Endothelial cell of umbilical vein (primary cell): ENCODE measurements at regions not wholly inside any gene's neighbourhood (a gene's known extent, or its start where the extent isn't known, plus 50 kb on each side); places are given as distances from the start of the nearest gene placed in this dataset.

ENCODE experiments used
- BruUV-seq: library from RNA; stranded (reverse); fragments of 400-500 nt; replicated peaks from 2 replicates; lab custom pipeline; 2021; lab: Mats Ljungman, UMichigan
- CTCF ChIA-PET: fragments of 300-600, 350-600 bp; sonication (Branson Sonifier 250); formaldehyde crosslinking; loops from one replicate; lab custom pipeline; 2021; ENCODE audit warnings: antibody characterized with exemption, inconsistent platforms; lab: Charles Lee
- POLR2A ChIA-PET: fragments of 300-600, 350-600 bp; sonication (Branson Sonifier 250); formaldehyde crosslinking; loops from one replicate; lab custom pipeline; 2021; ENCODE audit warnings: antibody characterized with exemption, inconsistent platforms; lab: Charles Lee
- DNase-seq: peaks from one replicate; pipeline ENCODE4 v3.0.0-alpha.2; 2011; ENCODE audit warnings: low read depth, low spot score
- FAIRE-seq: peaks from 2 replicates; lab custom pipeline; 2011; peaks lifted over from hg19 to GRCh38; lab: Jason Lieb, UNC
- H2AFZ ChIP-seq: 2 replicates; pipeline ENCODE4 v1.6.0; 2012; ENCODE audit warnings: low read depth, low read length, control low read depth, inconsistent platforms
- H3K27ac ChIP-seq: 2 replicates; pipeline ENCODE4 v1.5.1; 2011; ENCODE audit warnings: low read depth, mild to moderate bottlenecking, control low read depth, low read length, moderate library complexity; ENCODE audit not compliant: insufficient read depth
- H3K27me3 ChIP-seq, 2 experiments: 2 replicates each; pipeline versions ENCODE4 v1.6.0 to v1.6.1; 2011; ENCODE audit warnings: low read length in 2 of 2, mixed read lengths in 1 of 2; ENCODE audit not compliant: control insufficient read depth in 2 of 2, insufficient read depth in 2 of 2
- H3K36me3 ChIP-seq, 2 experiments: 2 replicates in 1 of 2; 3 replicates in 1 of 2; pipeline ENCODE4 v1.5.1; 2011; ENCODE audit warnings: low read length in 2 of 2, mild to moderate bottlenecking in 1 of 2, moderate library complexity in 1 of 2; ENCODE audit not compliant: control insufficient read depth in 2 of 2, insufficient read depth in 2 of 2; ENCODE audit errors: extremely low read depth in 1 of 2
- H3K4me1 ChIP-seq: 3 replicates; pipeline ENCODE4 v1.5.1; 2011; ENCODE audit warnings: mild to moderate bottlenecking, low read length; ENCODE audit not compliant: control insufficient read depth, insufficient read depth; ENCODE audit errors: extremely low read depth
- H3K4me2 ChIP-seq: 2 replicates; pipeline ENCODE4 v1.6.1; 2011; ENCODE audit warnings: low read length, control low read depth, mixed read lengths; ENCODE audit not compliant: insufficient read depth
- H3K4me3 ChIP-seq, 3 experiments: fragments of 200-600 bp in 1 of 3; sonication (generic), shearing (Covaris generic) in 1 of 3; replicated peaks in 1 of 3; 2 replicates each; pipeline ENCODE4 v1.5.1; 2011 to 2016; ENCODE audit warnings: control low read depth in 3 of 3, low read length in 3 of 3, mild to moderate bottlenecking in 2 of 3, inconsistent platforms in 1 of 3, low read depth in 1 of 3, moderate library complexity in 1 of 3; ENCODE audit not compliant: insufficient read depth in 1 of 3
- H3K79me2 ChIP-seq: 2 replicates; pipeline ENCODE4 v1.6.0; 2012; ENCODE audit warnings: low read length, inconsistent platforms; ENCODE audit not compliant: control insufficient read depth, insufficient read depth
- H3K9ac ChIP-seq: replicated peaks from 2 replicates; pipeline ENCODE3; 2011; ENCODE audit warnings: low read length, control low read depth; ENCODE audit not compliant: insufficient read depth; ENCODE audit errors: extremely low read depth
- H3K9me1 ChIP-seq: replicated peaks from 3 replicates; pipeline ENCODE4 v1.6.0; 2011; ENCODE audit warnings: mild to moderate bottlenecking, low read length; ENCODE audit not compliant: control insufficient read depth, insufficient read depth; ENCODE audit errors: extremely low read depth
- H3K9me3 ChIP-seq: replicated peaks from 2 replicates; pipeline ENCODE4 v1.5.1; 2012; ENCODE audit warnings: low read length, inconsistent platforms; ENCODE audit not compliant: control insufficient read depth, insufficient read depth
- H4K20me1 ChIP-seq: replicated peaks from 2 replicates; pipeline ENCODE3; 2011; ENCODE audit warnings: mild to moderate bottlenecking, low read length; ENCODE audit not compliant: control insufficient read depth, insufficient read depth; ENCODE audit errors: extremely low read depth
- EZH2 ChIP-seq: IDR thresholded peaks from 2 replicates; pipeline ENCODE4 v1.6.1; 2012; ENCODE audit warnings: borderline replicate concordance, low read depth, mild to moderate bottlenecking, moderate library complexity, low read length, inconsistent platforms; ENCODE audit not compliant: severe bottlenecking
- FOS ChIP-seq: IDR thresholded peaks from 2 replicates; pipeline ENCODE4 v1.6.1; 2011; ENCODE audit warnings: mild to moderate bottlenecking, low read length, moderate library complexity, borderline replicate concordance; ENCODE audit not compliant: insufficient read depth
- GATA2 ChIP-seq: IDR thresholded peaks from 2 replicates; pipeline ENCODE4 v1.7.0; 2011; ENCODE audit warnings: low read depth, mild to moderate bottlenecking, moderate library complexity, mixed read lengths, low read length; ENCODE audit not compliant: insufficient read length, insufficient read depth
- JUN ChIP-seq: IDR thresholded peaks from 2 replicates; pipeline ENCODE4 v1.6.1; 2011; ENCODE audit warnings: borderline replicate concordance, low read depth; ENCODE audit not compliant: insufficient read length, insufficient read depth
- MAX ChIP-seq: IDR thresholded peaks from 2 replicates; pipeline ENCODE4 v1.6.1; 2011; ENCODE audit not compliant: insufficient read depth, insufficient read length
- MYC ChIP-seq: IDR thresholded peaks from one replicate; pipeline ENCODE4 v1.6.1; 2011; ENCODE audit warnings: mild to moderate bottlenecking, low read depth, low read length
- POLR2A ChIP-seq: IDR thresholded peaks from 2 replicates; pipeline ENCODE4 v1.6.1; 2012; ENCODE audit warnings: low read depth, mild to moderate bottlenecking, control low read depth, low read length
- POLR2AphosphoS5 ChIP-seq: IDR thresholded peaks from 2 replicates; pipeline ENCODE4 v1.6.1; 2012; ENCODE audit warnings: low read depth, mild to moderate bottlenecking, control low read depth, low read length, moderate library complexity; ENCODE audit not compliant: insufficient read depth
- dilution Hi-C: fragments of 300-500 bp; cut with MboI; formaldehyde crosslinking; loops from one replicate; pipeline ENCODE4 v1.15.0; 2019; ENCODE audit warnings: low sequenced_read_pairs; ENCODE audit not compliant: extremely low pct_ligation_motif_present
- intact Hi-C: fragments of 100-400 bp; cut with micrococcal nuclease; formaldehyde crosslinking; loops from one replicate; pipeline ENCODE4 v1.10.0; 2022
- TF ChIP-seq, protein P1 (sequence below), 2 donors: IDR thresholded peaks; 1 replicate in 1 of 2; 2 replicates in 1 of 2; pipeline ENCODE4 v1.5.1; 2011; ENCODE audit warnings: low read length in 2 of 2, mild to moderate bottlenecking in 2 of 2, moderate library complexity in 2 of 2, control low read depth in 1 of 2, inconsistent platforms in 1 of 2, low read depth in 1 of 2; ENCODE audit not compliant: insufficient read depth in 1 of 2; ENCODE audit errors: extremely low read depth in 1 of 2

DNA sequence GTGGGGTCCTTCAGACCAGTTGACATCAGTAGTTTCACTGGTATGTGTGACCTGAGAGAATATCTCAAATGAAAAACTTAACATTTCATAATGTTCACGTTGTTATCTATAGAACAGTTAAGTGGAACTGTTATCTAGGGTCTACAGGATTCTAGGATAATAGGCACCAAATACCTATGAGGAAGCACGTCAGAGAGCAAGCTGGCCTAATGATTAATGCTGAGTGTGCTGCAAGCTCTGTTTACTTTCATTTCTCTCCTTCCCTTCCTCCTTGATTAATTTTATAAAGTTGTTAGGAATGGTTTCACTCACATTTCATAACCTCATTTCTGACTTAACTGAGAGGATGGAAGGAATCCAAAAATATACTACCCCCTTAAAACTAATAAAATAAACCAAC lies 362.5 kb upstream of the ZNF717 start:
- TF ChIP-seq POLR2AphosphoS5 (no peak), FOS (no peak), JUN (no peak), MYC (no peak), POLR2A (no peak), GATA2 (no peak), MAX (no peak), EZH2 (no peak)
- TF ChIP-seq, protein P1, sequence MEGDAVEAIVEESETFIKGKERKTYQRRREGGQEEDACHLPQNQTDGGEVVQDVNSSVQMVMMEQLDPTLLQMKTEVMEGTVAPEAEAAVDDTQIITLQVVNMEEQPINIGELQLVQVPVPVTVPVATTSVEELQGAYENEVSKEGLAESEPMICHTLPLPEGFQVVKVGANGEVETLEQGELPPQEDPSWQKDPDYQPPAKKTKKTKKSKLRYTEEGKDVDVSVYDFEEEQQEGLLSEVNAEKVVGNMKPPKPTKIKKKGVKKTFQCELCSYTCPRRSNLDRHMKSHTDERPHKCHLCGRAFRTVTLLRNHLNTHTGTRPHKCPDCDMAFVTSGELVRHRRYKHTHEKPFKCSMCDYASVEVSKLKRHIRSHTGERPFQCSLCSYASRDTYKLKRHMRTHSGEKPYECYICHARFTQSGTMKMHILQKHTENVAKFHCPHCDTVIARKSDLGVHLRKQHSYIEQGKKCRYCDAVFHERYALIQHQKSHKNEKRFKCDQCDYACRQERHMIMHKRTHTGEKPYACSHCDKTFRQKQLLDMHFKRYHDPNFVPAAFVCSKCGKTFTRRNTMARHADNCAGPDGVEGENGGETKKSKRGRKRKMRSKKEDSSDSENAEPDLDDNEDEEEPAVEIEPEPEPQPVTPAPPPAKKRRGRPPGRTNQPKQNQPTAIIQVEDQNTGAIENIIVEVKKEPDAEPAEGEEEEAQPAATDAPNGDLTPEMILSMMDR (IDR thresholded peaks at IDR 0.05; ENCODE audit: extremely low read depth in 1 of 2, insufficient read depth in 1 of 2, low read depth in 1 of 2, low read length in 2 of 2): no peak
- BruUV-seq: no TSS peak
- Histone ChIP-seq H3K27ac (no peak overlapping the region), H3K27me3 (no peaks in the 10 kb centered on the region), H3K36me3 (no peaks in the 10 kb centered on the region), H3K4me2 (no peak overlapping the region), H3K9me1 (no peaks in the 10 kb centered on the region), H2AFZ (no peak overlapping the region), H3K4me1 (no peaks in the 10 kb centered on the region), H3K79me2 (no peaks in the 10 kb centered on the region), H3K9me3 (peaks cover 2% of the 10 kb centered on the region), H3K4me3 (no peak overlapping the region), H3K9ac (no peak overlapping the region), H4K20me1 (no peaks in the 10 kb centered on the region)
- CTCF ChIA-PET: no interaction called here
- dilution Hi-C loops (no loop called here), intact Hi-C loops (no loop called here)
- FAIRE-seq (no peak), DNase-seq (no peak)
- POLR2A ChIA-PET: no interaction called here
